Ishikawa (cell line): ENCODE measurements at regions not wholly inside any gene's neighbourhood (a gene's known extent, or its start where the extent isn't known, plus 50 kb on each side); places are given as distances from the start of the nearest gene placed in this dataset.

Experiments
- CEBPB ChIP-seq: IDR thresholded peaks from 2 replicates; pipeline ENCODE4 v1.6.1; 2012
- CREB1 ChIP-seq: IDR thresholded peaks from 2 replicates; pipeline ENCODE4 v1.6.1; 2012; ENCODE audit warnings: low read depth
- EGR1 ChIP-seq: IDR thresholded peaks from 2 replicates; pipeline ENCODE4 v1.6.1; 2012
- EP300 ChIP-seq: IDR thresholded peaks from 2 replicates; pipeline ENCODE4 v1.6.1; 2012; ENCODE audit warnings: borderline replicate concordance
- FOXM1 ChIP-seq: IDR thresholded peaks from 2 replicates; pipeline ENCODE4 v1.6.1; 2012; ENCODE audit warnings: low read depth, borderline replicate concordance
- MAX ChIP-seq: IDR thresholded peaks from 2 replicates; pipeline ENCODE4 v1.6.1; 2012
- NFIC ChIP-seq: IDR thresholded peaks from 2 replicates; pipeline ENCODE4 v1.6.1; 2012
- RAD21 ChIP-seq: IDR thresholded peaks from 2 replicates; pipeline ENCODE4 v1.6.1; 2012; ENCODE audit warnings: low read depth
- TAF1 ChIP-seq: IDR thresholded peaks from 2 replicates; pipeline ENCODE4 v1.6.1; 2012; ENCODE audit warnings: low read depth, mild to moderate bottlenecking
- TCF12 ChIP-seq: IDR thresholded peaks from 2 replicates; pipeline ENCODE4 v1.6.1; 2012; ENCODE audit warnings: low read depth
- TEAD4 ChIP-seq: IDR thresholded peaks from 2 replicates; pipeline ENCODE4 v1.6.1; 2012
- YY1 ChIP-seq: IDR thresholded peaks from 2 replicates; pipeline ENCODE4 v1.6.1; 2012; ENCODE audit warnings: low read depth
- ZBTB7A ChIP-seq: IDR thresholded peaks from 2 replicates; pipeline ENCODE4 v1.6.1; 2012; ENCODE audit warnings: low read depth
- TF ChIP-seq, protein P1 (sequence below): IDR thresholded peaks from 2 replicates; pipeline ENCODE4 v1.6.1; 2012; ENCODE audit warnings: low read depth, mild to moderate bottlenecking
- TF ChIP-seq, protein P2 (sequence below): IDR thresholded peaks from 2 replicates; pipeline ENCODE4 v1.6.1; 2012

GRCh38 chr2:186189816-186190215 is 296.2 kb upstream of the ZC3H15 start:
- TF ChIP-seq, protein P1, sequence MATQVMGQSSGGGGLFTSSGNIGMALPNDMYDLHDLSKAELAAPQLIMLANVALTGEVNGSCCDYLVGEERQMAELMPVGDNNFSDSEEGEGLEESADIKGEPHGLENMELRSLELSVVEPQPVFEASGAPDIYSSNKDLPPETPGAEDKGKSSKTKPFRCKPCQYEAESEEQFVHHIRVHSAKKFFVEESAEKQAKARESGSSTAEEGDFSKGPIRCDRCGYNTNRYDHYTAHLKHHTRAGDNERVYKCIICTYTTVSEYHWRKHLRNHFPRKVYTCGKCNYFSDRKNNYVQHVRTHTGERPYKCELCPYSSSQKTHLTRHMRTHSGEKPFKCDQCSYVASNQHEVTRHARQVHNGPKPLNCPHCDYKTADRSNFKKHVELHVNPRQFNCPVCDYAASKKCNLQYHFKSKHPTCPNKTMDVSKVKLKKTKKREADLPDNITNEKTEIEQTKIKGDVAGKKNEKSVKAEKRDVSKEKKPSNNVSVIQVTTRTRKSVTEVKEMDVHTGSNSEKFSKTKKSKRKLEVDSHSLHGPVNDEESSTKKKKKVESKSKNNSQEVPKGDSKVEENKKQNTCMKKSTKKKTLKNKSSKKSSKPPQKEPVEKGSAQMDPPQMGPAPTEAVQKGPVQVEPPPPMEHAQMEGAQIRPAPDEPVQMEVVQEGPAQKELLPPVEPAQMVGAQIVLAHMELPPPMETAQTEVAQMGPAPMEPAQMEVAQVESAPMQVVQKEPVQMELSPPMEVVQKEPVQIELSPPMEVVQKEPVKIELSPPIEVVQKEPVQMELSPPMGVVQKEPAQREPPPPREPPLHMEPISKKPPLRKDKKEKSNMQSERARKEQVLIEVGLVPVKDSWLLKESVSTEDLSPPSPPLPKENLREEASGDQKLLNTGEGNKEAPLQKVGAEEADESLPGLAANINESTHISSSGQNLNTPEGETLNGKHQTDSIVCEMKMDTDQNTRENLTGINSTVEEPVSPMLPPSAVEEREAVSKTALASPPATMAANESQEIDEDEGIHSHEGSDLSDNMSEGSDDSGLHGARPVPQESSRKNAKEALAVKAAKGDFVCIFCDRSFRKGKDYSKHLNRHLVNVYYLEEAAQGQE = no peak
- TF ChIP-seq CREB1 (no peak), NFIC (no peak), ZBTB7A (no peak), TAF1 (no peak), CEBPB (no peak), MAX (no peak), TEAD4 (no peak)

- TF ChIP-seq TEAD4 = no peak
- TF ChIP-seq CREB1 = no peak
- no peak for TF ChIP-seq RAD21
These were observed 290.4 kb upstream of the ZC3H15 start for GRCh38 chr2:186195696-186196095.

DNA sequence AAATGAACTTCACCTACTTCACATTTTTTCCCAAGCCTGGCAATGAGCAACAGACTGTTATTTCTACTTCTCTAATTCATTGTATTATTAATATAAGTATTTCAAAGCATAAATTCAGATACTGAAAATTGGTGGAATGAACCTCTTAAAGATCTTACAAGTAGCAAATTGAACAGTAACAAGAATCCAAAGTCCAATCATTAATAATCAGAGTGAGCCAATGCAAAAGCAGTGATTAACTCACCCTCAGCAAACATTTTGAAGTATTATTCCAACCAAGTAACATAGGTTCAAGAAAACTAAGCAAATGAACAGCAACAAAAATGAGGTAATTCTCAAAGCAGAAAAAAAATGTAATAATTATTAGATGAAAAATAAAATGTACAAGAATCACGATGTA is 288.1 kb upstream of the ZC3H15 start:
- TF ChIP-seq YY1 = no peak
- TF ChIP-seq EP300 = no peak
- TF ChIP-seq TCF12 = no peak
- no peak for TF ChIP-seq NFIC
- no peak for TF ChIP-seq TEAD4
- no peak for TF ChIP-seq EGR1
- TF ChIP-seq FOXM1 = no peak

- TF ChIP-seq TAF1 = no peak
- no peak for TF ChIP-seq RAD21
- TF ChIP-seq, protein P2, sequence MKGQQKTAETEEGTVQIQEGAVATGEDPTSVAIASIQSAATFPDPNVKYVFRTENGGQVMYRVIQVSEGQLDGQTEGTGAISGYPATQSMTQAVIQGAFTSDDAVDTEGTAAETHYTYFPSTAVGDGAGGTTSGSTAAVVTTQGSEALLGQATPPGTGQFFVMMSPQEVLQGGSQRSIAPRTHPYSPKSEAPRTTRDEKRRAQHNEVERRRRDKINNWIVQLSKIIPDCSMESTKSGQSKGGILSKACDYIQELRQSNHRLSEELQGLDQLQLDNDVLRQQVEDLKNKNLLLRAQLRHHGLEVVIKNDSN = no peak
- no peak for TF ChIP-seq YY1
- no peak for TF ChIP-seq TEAD4
- TF ChIP-seq EGR1 = no peak
- TF ChIP-seq, protein P1 = no peak
- no peak for TF ChIP-seq TCF12
- TF ChIP-seq EP300 = no peak
- TF ChIP-seq CREB1 = no peak
- no peak for TF ChIP-seq NFIC
These were observed 287.0 kb upstream of the ZC3H15 start for GRCh38 chr2:186199029-186199428.

DNA sequence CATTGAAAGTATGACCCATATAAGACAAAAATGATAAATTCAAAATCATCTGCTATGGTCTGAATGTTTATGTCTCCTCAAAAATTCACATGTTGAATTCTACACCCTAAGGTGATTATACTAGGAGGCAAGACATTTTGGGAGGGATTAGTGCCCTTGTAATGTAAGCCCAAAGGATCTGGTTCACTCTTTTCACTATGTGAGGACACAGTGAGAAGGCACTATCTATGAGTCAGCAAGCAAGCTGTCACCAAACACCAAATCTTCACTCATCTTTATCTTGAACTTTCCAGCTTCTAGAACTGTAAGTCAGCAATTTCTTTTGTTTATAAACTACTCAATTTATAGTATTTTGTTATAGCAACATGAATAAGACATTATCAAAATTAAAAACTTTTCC is 284.7 kb upstream of the ZC3H15 start:
- TF ChIP-seq CREB1 = no peak
- TF ChIP-seq CEBPB = no peak
- no peak for TF ChIP-seq TAF1
- no peak for TF ChIP-seq MAX
- TF ChIP-seq RAD21 = no peak
- TF ChIP-seq ZBTB7A = no peak

- TF ChIP-seq FOXM1 (no peak), CREB1 (no peak), TCF12 (no peak), TEAD4 (no peak)
These were observed 280.7 kb upstream of the ZC3H15 start for GRCh38 chr2:186205254-186205911.

- TF ChIP-seq FOXM1 (no peak), MAX (no peak), CREB1 (no peak), EGR1 (no peak), EP300 (no peak), YY1 (no peak), RAD21 (no peak), NFIC (no peak), CEBPB (no peak), TAF1 (no peak), TEAD4 (no peak), TCF12 (no peak), ZBTB7A (no peak)
- TF ChIP-seq, protein P1 = no peak
- TF ChIP-seq, protein P2 = no peak
These were observed 276.5 kb upstream of the ZC3H15 start for GRCh38 chr2:186209532-186209931.
